ENCODE measurements at regions not wholly inside any gene's neighbourhood (a gene's known extent, or its start where the extent isn't known, plus 50 kb on each side); places are given as distances from the start of the nearest gene placed in this dataset.
A peak's percentile ranks its signal among the peaks of the same experiment; 100 is the strongest.
"Not testable (repeated sequence)": the region's sequence is repeated elsewhere in the genome, so short reads cannot be mapped to it uniquely, and the experiment has no call there.

- DNase-seq (ENCODE audit: low spot score); intact Hi-C loops (cut with DNase I): not testable (repeated sequence)
These were observed 105.1 kb downstream of the LRRC74B start for GRCh38 chr22:21150863-21151262.

- intact Hi-C loops (cut with DNase I); DNase-seq (ENCODE audit: low spot score): not testable (repeated sequence)
These were observed 142.1 kb downstream of the LRRC74B start for GRCh38 chr22:21187841-21188240.

GRCh38 chr22:21212054-21212453, 166.3 kb downstream of the LRRC74B start:
- intact Hi-C loops (cut with DNase I); DNase-seq (ENCODE audit: low spot score): not testable (repeated sequence)

- DNase-seq (ENCODE audit: low spot score) = peak; percentile 48
- intact Hi-C loops (cut with DNase I) = not testable (repeated sequence)
These were observed 167.4 kb upstream of the RIMBP3B start for GRCh38 chr22:21215973-21216731.

GRCh38 chr22:21224900-21225299, 158.7 kb upstream of the RIMBP3B start:
- intact Hi-C loops (cut with DNase I); DNase-seq (ENCODE audit: low spot score): not testable (repeated sequence)

GRCh38 chr22:21226901-21227693, 156.5 kb upstream of the RIMBP3B start:
- intact Hi-C loops (cut with DNase I) = not testable (repeated sequence)
- peak; percentile 47 for DNase-seq (ENCODE audit: low spot score)

GRCh38 chr22:21251435-21251834, 132.1 kb upstream of the RIMBP3B start:
- intact Hi-C loops (cut with DNase I) = not testable (repeated sequence)
- DNase-seq (ENCODE audit: low spot score) = peak; percentile 0

- peak; percentile 74 for DNase-seq (ENCODE audit: low spot score)
- intact Hi-C loops (cut with DNase I) = not testable (repeated sequence)
These were observed 100.9 kb upstream of the RIMBP3B start for GRCh38 chr22:21282646-21283045.

GRCh38 chr22:21293702-21294101, 89.8 kb upstream of the RIMBP3B start:
- intact Hi-C loops (cut with DNase I) = not testable (repeated sequence)
- peak; percentile 54 for DNase-seq (ENCODE audit: low spot score)

- intact Hi-C loops (cut with DNase I); DNase-seq (ENCODE audit: low spot score): not testable (repeated sequence)
These were observed 55.9 kb upstream of the RIMBP3B start for GRCh38 chr22:21327629-21328028.

Data from posterior vena cava (tissue), 2 donors.